IMR-90 (cell line): ENCODE measurements at regions not wholly inside any gene's neighbourhood (a gene's known extent, or its start where the extent isn't known, plus 50 kb on each side); places are given as distances from the start of the nearest gene placed in this dataset.

Experiments
- ATAC-seq: fragments of 200-7000 bp; cut with Tn5 transposase; 2 replicates; pipeline ENCODE4 v1.9.1; 2020; ENCODE audit warnings: low read depth, mild to moderate bottlenecking, moderate library complexity
- BruUV-seq: library from RNA; stranded (reverse); fragments of 400-500 nt; replicated peaks from 2 replicates; lab custom pipeline; 2021; lab: Mats Ljungman, UMichigan
- CTCF ChIA-PET: fragments of 300-600 bp; formaldehyde crosslinking; extraction: SDS; loops from one replicate; lab custom pipeline; 2021; ENCODE audit warnings: antibody characterized with exemption; lab: Yijun Ruan, JAX
- POLR2A ChIA-PET: fragments of 300-600 bp; sonication (Branson Sonifier 250); formaldehyde crosslinking; loops from one replicate; lab custom pipeline; 2022; ENCODE audit warnings: antibody characterized with exemption; ENCODE audit not compliant: unreplicated experiment; lab: Charles Lee
- DNase-seq: peaks from one replicate; pipeline ENCODE4 v3.0.0; 2013
- H2AFZ ChIP-seq: replicated peaks from 2 replicates; pipeline ENCODE3; 2013; ENCODE audit warnings: low read length, mild to moderate bottlenecking; ENCODE audit not compliant: poor library complexity
- H2AK5ac ChIP-seq: 2 replicates; pipeline ENCODE4 v1.6.1; 2013; ENCODE audit warnings: low read depth, low read length, inconsistent platforms
- H2AK9ac ChIP-seq: replicated peaks from 2 replicates; pipeline ENCODE3; 2013; ENCODE audit warnings: mild to moderate bottlenecking, low read depth, low read length, moderate library complexity; ENCODE audit not compliant: poor library complexity
- H2BK120ac ChIP-seq: 2 replicates; pipeline ENCODE4 v1.6.1; 2013; ENCODE audit warnings: low read depth, low read length, inconsistent platforms
- H2BK15ac ChIP-seq: 3 replicates; pipeline ENCODE4 v1.6.1; 2013; ENCODE audit warnings: low read depth, low read length, inconsistent platforms
- H2BK20ac ChIP-seq: 2 replicates; pipeline ENCODE4 v1.6.1; 2013; ENCODE audit warnings: low read depth, mild to moderate bottlenecking, inconsistent platforms, low read length, moderate library complexity
- H2BK5ac ChIP-seq: 2 replicates; pipeline ENCODE4 v1.6.1; 2013; ENCODE audit warnings: mild to moderate bottlenecking, low read depth, low read length, inconsistent platforms; ENCODE audit not compliant: poor library complexity, severe bottlenecking
- H3K14ac ChIP-seq: replicated peaks from 2 replicates; pipeline ENCODE4 v1.6.1; 2013; ENCODE audit warnings: low read depth, low read length, inconsistent platforms
- H3K18ac ChIP-seq: 2 replicates; pipeline ENCODE4 v1.6.1; 2013; ENCODE audit warnings: low read depth, low read length, control low read depth
- H3K23ac ChIP-seq: 2 replicates; pipeline ENCODE4 v1.6.1; 2013; ENCODE audit warnings: low read depth, low read length, inconsistent platforms
- H3K27ac ChIP-seq: 2 replicates; pipeline ENCODE4 v1.5.1; 2013; ENCODE audit warnings: mild to moderate bottlenecking, control low read depth, low read length; ENCODE audit not compliant: insufficient read depth
- H3K27me3 ChIP-seq: 2 replicates; pipeline ENCODE4 v1.6.1; 2013; ENCODE audit warnings: low read length; ENCODE audit not compliant: control insufficient read depth, insufficient read depth
- H3K36me3 ChIP-seq: 2 replicates; pipeline ENCODE4 v1.6.1; 2013; ENCODE audit warnings: low read length, mixed read lengths; ENCODE audit not compliant: control insufficient read depth, insufficient read depth
- H3K4ac ChIP-seq: 2 replicates; pipeline ENCODE4 v1.6.1; 2013; ENCODE audit warnings: low read depth, low read length, inconsistent platforms
- H3K4me1 ChIP-seq: 2 replicates; pipeline ENCODE4 v1.6.1; 2013; ENCODE audit warnings: low read length, mixed read lengths; ENCODE audit not compliant: control insufficient read depth, insufficient read depth
- H3K4me2 ChIP-seq: 2 replicates; pipeline ENCODE4 v1.6.1; 2013; ENCODE audit warnings: low read depth, mild to moderate bottlenecking, control low read depth, low read length, moderate library complexity
- H3K4me3 ChIP-seq: 2 replicates; pipeline ENCODE4 v1.5.1; 2013; ENCODE audit warnings: low read depth, mild to moderate bottlenecking, control low read depth, low read length, moderate library complexity; ENCODE audit not compliant: insufficient read depth
- H3K56ac ChIP-seq: 2 replicates; pipeline ENCODE4 v1.6.1; 2013; ENCODE audit warnings: low read length, inconsistent platforms; ENCODE audit not compliant: insufficient read depth; ENCODE audit errors: extremely low read depth
- H3K79me1 ChIP-seq, 2 experiments: 2 replicates each; pipeline ENCODE4 v1.6.1; 2013; ENCODE audit warnings: low read length in 2 of 2, inconsistent platforms in 1 of 2, low read depth in 1 of 2
- H3K9ac ChIP-seq: 2 replicates; pipeline ENCODE4 v1.6.1; 2013; ENCODE audit warnings: low read depth, low read length, control low read depth
- H3K9me1 ChIP-seq: 2 replicates; pipeline ENCODE4 v1.6.1; 2013; ENCODE audit warnings: low read length, inconsistent platforms; ENCODE audit not compliant: insufficient read depth
- H3K9me3 ChIP-seq: 2 replicates; pipeline ENCODE4 v1.6.1; 2013; ENCODE audit warnings: low read length; ENCODE audit not compliant: control insufficient read depth, insufficient read depth
- H4K20me1 ChIP-seq: 2 replicates; pipeline ENCODE4 v1.6.1; 2013; ENCODE audit warnings: low read length, inconsistent platforms; ENCODE audit not compliant: insufficient read depth
- H4K5ac ChIP-seq: 2 replicates; pipeline ENCODE4 v1.6.1; 2013; ENCODE audit warnings: mild to moderate bottlenecking, low read depth, low read length, control low read depth
- H4K8ac ChIP-seq, 2 experiments: 2 replicates each; pipeline ENCODE4 v1.6.1; 2013; ENCODE audit warnings: low read depth in 2 of 2, low read length in 2 of 2, control low read depth in 1 of 2, inconsistent platforms in 1 of 2
- H4K91ac ChIP-seq: 2 replicates; pipeline ENCODE4 v1.6.1; 2013; ENCODE audit warnings: low read depth, low read length, inconsistent platforms; ENCODE audit not compliant: insufficient read depth
- CHD1 ChIP-seq: IDR thresholded peaks from 2 replicates; pipeline ENCODE4 v1.6.1; 2012; ENCODE audit warnings: low read depth, low read length, improper control_type of control experiment
- FOS ChIP-seq: fragments of 150-350 bp; IDR thresholded peaks from 2 replicates; pipeline ENCODE4 v1.6.1; 2016; ENCODE audit warnings: low read depth, low read length
- MXI1 ChIP-seq: IDR thresholded peaks from 2 replicates; pipeline ENCODE4 v1.6.1; 2012; ENCODE audit warnings: low read depth, mild to moderate bottlenecking, low read length, moderate library complexity, borderline replicate concordance
- RAD21 ChIP-seq: IDR thresholded peaks from 2 replicates; pipeline ENCODE4 v1.6.1; 2012; ENCODE audit warnings: low read length, improper control_type of control experiment
- RFX5 ChIP-seq: IDR thresholded peaks from 2 replicates; pipeline ENCODE4 v1.8.0; 2012; ENCODE audit warnings: low read depth, mild to moderate bottlenecking, low read length, moderate library complexity
- WGBS, 2 experiments: methylation state at CpG; one replicate each; pipeline versions ENCODE4 v1.1.5 to v1.1.7; 2013; ENCODE audit warnings: missing lambda C conversion rate in 2 of 2; ENCODE audit not compliant: insufficient read length in 1 of 2; ENCODE audit errors: extremely low coverage in 2 of 2; 5-methylcytosine and 5-hydroxymethylcytosine counted together
- dilution Hi-C: fragments of 300-500 bp; cut with HindIII; formaldehyde crosslinking; loops from one replicate; pipeline ENCODE4 v1.14.3; 2018; ENCODE audit warnings: low sequenced_read_pairs; ENCODE audit not compliant: unreplicated experiment
- in situ Hi-C: fragments of 300-500 bp; cut with MboI; formaldehyde crosslinking; loops from 3 replicates; pipeline ENCODE4 v1.14.3; 2019; ENCODE audit warnings: low sequenced_read_pairs, inconsistent platforms, mixed read lengths
- intact Hi-C: fragments of 100-400 bp; cut with micrococcal nuclease; formaldehyde crosslinking; loops from 2 replicates; pipeline ENCODE4 v1.10.0; 2022

- TF ChIP-seq RFX5: no peak
- no peak for TF ChIP-seq CHD1
- no peak for TF ChIP-seq FOS
- TF ChIP-seq MXI1: no peak
- no peak for TF ChIP-seq RAD21
- ChIA-PET POLR2A (no interaction called here), CTCF (no interaction called here)
- Histone ChIP-seq H3K4ac (no peak overlapping the region), H2AK9ac (no peak overlapping the region), H3K56ac (no peak overlapping the region), H2BK20ac (no peak overlapping the region), H3K4me3 (no peak overlapping the region), H3K14ac (no peak overlapping the region), H2BK120ac (no peak overlapping the region), H3K36me3 (no peaks in the 10 kb centered on the region), H2AK5ac (no peak overlapping the region), H3K4me1 (no peaks in the 10 kb centered on the region), H4K8ac (no peak overlapping the region), H4K5ac (no peak overlapping the region), H2AFZ (no peak overlapping the region), H3K27me3 (no peaks in the 10 kb centered on the region), H4K91ac (no peak overlapping the region), H3K9me1 (no peaks in the 10 kb centered on the region), H3K27ac (no peak overlapping the region), H4K20me1 (no peaks in the 10 kb centered on the region), H3K4me2 (no peak overlapping the region), H2BK15ac (no peak overlapping the region), H2BK5ac (no peak overlapping the region), H3K9me3 (peaks cover 2% of the 10 kb centered on the region; the same call in 1 of the 2 replicates), H3K18ac (no peak overlapping the region), H3K23ac (no peak overlapping the region), H3K9ac (no peak overlapping the region), H3K79me1 (no peaks in the 10 kb centered on the region)
- intact Hi-C loops (no loop called here), dilution Hi-C loops (no loop called here), in situ Hi-C loops (no loop called here)
- WGBS, 2 experiments: no CpG with 5 or more reads among the region's 4 CpGs
- BruUV-seq: no TSS peak
- no peak for DNase-seq
- ATAC-seq: no peak
These were observed 170.8 kb upstream of the ADAMTS16 start for GRCh38 chr5:4969351-4969750.
